IMR-90 (cell line): ENCODE measurements at regions not wholly inside any gene's neighbourhood (a gene's known extent, or its start where the extent isn't known, plus 50 kb on each side); places are given as distances from the start of the nearest gene placed in this dataset.

Experiments
- ATAC-seq: fragments of 200-7000 bp; cut with Tn5 transposase; 2 replicates; pipeline ENCODE4 v1.9.1; 2020; ENCODE audit warnings: low read depth, mild to moderate bottlenecking, moderate library complexity
- BruUV-seq: library from RNA; stranded (reverse); fragments of 400-500 nt; replicated peaks from 2 replicates; lab custom pipeline; 2021; lab: Mats Ljungman, UMichigan
- CTCF ChIA-PET: fragments of 300-600 bp; formaldehyde crosslinking; extraction: SDS; loops from one replicate; lab custom pipeline; 2021; ENCODE audit warnings: antibody characterized with exemption; lab: Yijun Ruan, JAX
- POLR2A ChIA-PET: fragments of 300-600 bp; sonication (Branson Sonifier 250); formaldehyde crosslinking; loops from one replicate; lab custom pipeline; 2022; ENCODE audit warnings: antibody characterized with exemption; ENCODE audit not compliant: unreplicated experiment; lab: Charles Lee
- DNase-seq: peaks from one replicate; pipeline ENCODE4 v3.0.0; 2013
- H2AFZ ChIP-seq: replicated peaks from 2 replicates; pipeline ENCODE3; 2013; ENCODE audit warnings: low read length, mild to moderate bottlenecking; ENCODE audit not compliant: poor library complexity
- H2AK5ac ChIP-seq: 2 replicates; pipeline ENCODE4 v1.6.1; 2013; ENCODE audit warnings: low read depth, low read length, inconsistent platforms
- H2AK9ac ChIP-seq: replicated peaks from 2 replicates; pipeline ENCODE3; 2013; ENCODE audit warnings: mild to moderate bottlenecking, low read depth, low read length, moderate library complexity; ENCODE audit not compliant: poor library complexity
- H2BK120ac ChIP-seq: 2 replicates; pipeline ENCODE4 v1.6.1; 2013; ENCODE audit warnings: low read depth, low read length, inconsistent platforms
- H2BK15ac ChIP-seq: 3 replicates; pipeline ENCODE4 v1.6.1; 2013; ENCODE audit warnings: low read depth, low read length, inconsistent platforms
- H2BK20ac ChIP-seq: 2 replicates; pipeline ENCODE4 v1.6.1; 2013; ENCODE audit warnings: low read depth, mild to moderate bottlenecking, inconsistent platforms, low read length, moderate library complexity
- H2BK5ac ChIP-seq: 2 replicates; pipeline ENCODE4 v1.6.1; 2013; ENCODE audit warnings: mild to moderate bottlenecking, low read depth, low read length, inconsistent platforms; ENCODE audit not compliant: poor library complexity, severe bottlenecking
- H3K14ac ChIP-seq: replicated peaks from 2 replicates; pipeline ENCODE4 v1.6.1; 2013; ENCODE audit warnings: low read depth, low read length, inconsistent platforms
- H3K18ac ChIP-seq: 2 replicates; pipeline ENCODE4 v1.6.1; 2013; ENCODE audit warnings: low read depth, low read length, control low read depth
- H3K23ac ChIP-seq: 2 replicates; pipeline ENCODE4 v1.6.1; 2013; ENCODE audit warnings: low read depth, low read length, inconsistent platforms
- H3K27ac ChIP-seq: 2 replicates; pipeline ENCODE4 v1.5.1; 2013; ENCODE audit warnings: mild to moderate bottlenecking, control low read depth, low read length; ENCODE audit not compliant: insufficient read depth
- H3K27me3 ChIP-seq: 2 replicates; pipeline ENCODE4 v1.6.1; 2013; ENCODE audit warnings: low read length; ENCODE audit not compliant: control insufficient read depth, insufficient read depth
- H3K36me3 ChIP-seq: 2 replicates; pipeline ENCODE4 v1.6.1; 2013; ENCODE audit warnings: low read length, mixed read lengths; ENCODE audit not compliant: control insufficient read depth, insufficient read depth
- H3K4ac ChIP-seq: 2 replicates; pipeline ENCODE4 v1.6.1; 2013; ENCODE audit warnings: low read depth, low read length, inconsistent platforms
- H3K4me1 ChIP-seq: 2 replicates; pipeline ENCODE4 v1.6.1; 2013; ENCODE audit warnings: low read length, mixed read lengths; ENCODE audit not compliant: control insufficient read depth, insufficient read depth
- H3K4me2 ChIP-seq: 2 replicates; pipeline ENCODE4 v1.6.1; 2013; ENCODE audit warnings: low read depth, mild to moderate bottlenecking, control low read depth, low read length, moderate library complexity
- H3K4me3 ChIP-seq: 2 replicates; pipeline ENCODE4 v1.5.1; 2013; ENCODE audit warnings: low read depth, mild to moderate bottlenecking, control low read depth, low read length, moderate library complexity; ENCODE audit not compliant: insufficient read depth
- H3K56ac ChIP-seq: 2 replicates; pipeline ENCODE4 v1.6.1; 2013; ENCODE audit warnings: low read length, inconsistent platforms; ENCODE audit not compliant: insufficient read depth; ENCODE audit errors: extremely low read depth
- H3K79me1 ChIP-seq, 2 experiments: 2 replicates each; pipeline ENCODE4 v1.6.1; 2013; ENCODE audit warnings: low read length in 2 of 2, inconsistent platforms in 1 of 2, low read depth in 1 of 2
- H3K9ac ChIP-seq: 2 replicates; pipeline ENCODE4 v1.6.1; 2013; ENCODE audit warnings: low read depth, low read length, control low read depth
- H3K9me1 ChIP-seq: 2 replicates; pipeline ENCODE4 v1.6.1; 2013; ENCODE audit warnings: low read length, inconsistent platforms; ENCODE audit not compliant: insufficient read depth
- H3K9me3 ChIP-seq: 2 replicates; pipeline ENCODE4 v1.6.1; 2013; ENCODE audit warnings: low read length; ENCODE audit not compliant: control insufficient read depth, insufficient read depth
- H4K20me1 ChIP-seq: 2 replicates; pipeline ENCODE4 v1.6.1; 2013; ENCODE audit warnings: low read length, inconsistent platforms; ENCODE audit not compliant: insufficient read depth
- H4K5ac ChIP-seq: 2 replicates; pipeline ENCODE4 v1.6.1; 2013; ENCODE audit warnings: mild to moderate bottlenecking, low read depth, low read length, control low read depth
- H4K8ac ChIP-seq, 2 experiments: 2 replicates each; pipeline ENCODE4 v1.6.1; 2013; ENCODE audit warnings: low read depth in 2 of 2, low read length in 2 of 2, control low read depth in 1 of 2, inconsistent platforms in 1 of 2
- H4K91ac ChIP-seq: 2 replicates; pipeline ENCODE4 v1.6.1; 2013; ENCODE audit warnings: low read depth, low read length, inconsistent platforms; ENCODE audit not compliant: insufficient read depth
- BHLHE40 ChIP-seq: fragments of 150-350 bp; IDR thresholded peaks from 2 replicates; pipeline ENCODE4 v1.6.1; 2016; ENCODE audit warnings: mild to moderate bottlenecking, low read depth, low read length
- CEBPB ChIP-seq: IDR thresholded peaks from 2 replicates; pipeline ENCODE4 v1.6.1; 2012; ENCODE audit warnings: low read depth, low read length, improper control_type of control experiment
- CHD1 ChIP-seq: IDR thresholded peaks from 2 replicates; pipeline ENCODE4 v1.6.1; 2012; ENCODE audit warnings: low read depth, low read length, improper control_type of control experiment
- FOS ChIP-seq: fragments of 150-350 bp; IDR thresholded peaks from 2 replicates; pipeline ENCODE4 v1.6.1; 2016; ENCODE audit warnings: low read depth, low read length
- MAFK ChIP-seq: IDR thresholded peaks from 2 replicates; pipeline ENCODE4 v1.6.1; 2012; ENCODE audit warnings: low read depth, low read length, improper control_type of control experiment
- MAZ ChIP-seq: IDR thresholded peaks from 2 replicates; pipeline ENCODE4 v1.6.1; 2012; ENCODE audit warnings: low read depth, mild to moderate bottlenecking, low read length, improper control_type of control experiment, moderate library complexity, borderline replicate concordance
- MXI1 ChIP-seq: IDR thresholded peaks from 2 replicates; pipeline ENCODE4 v1.6.1; 2012; ENCODE audit warnings: low read depth, mild to moderate bottlenecking, low read length, moderate library complexity, borderline replicate concordance
- NFE2L2 ChIP-seq: fragments of 150-350 bp; IDR thresholded peaks from 2 replicates; pipeline ENCODE4 v1.6.1; 2016; ENCODE audit warnings: low read depth, mild to moderate bottlenecking, low read length
- POLR2A ChIP-seq: IDR thresholded peaks from 2 replicates; pipeline ENCODE4 v1.6.1; 2012; ENCODE audit warnings: mild to moderate bottlenecking, low read depth, low read length
- RAD21 ChIP-seq: IDR thresholded peaks from 2 replicates; pipeline ENCODE4 v1.6.1; 2012; ENCODE audit warnings: low read length, improper control_type of control experiment
- RCOR1 ChIP-seq: IDR thresholded peaks from 2 replicates; pipeline ENCODE4 v1.6.1; 2012; ENCODE audit warnings: mild to moderate bottlenecking, low read length, improper control_type of control experiment; ENCODE audit not compliant: insufficient replicate concordance
- RFX5 ChIP-seq: IDR thresholded peaks from 2 replicates; pipeline ENCODE4 v1.8.0; 2012; ENCODE audit warnings: low read depth, mild to moderate bottlenecking, low read length, moderate library complexity
- SMC3 ChIP-seq: fragments of 150-350 bp; IDR thresholded peaks from 2 replicates; pipeline ENCODE4 v1.6.1; 2016; ENCODE audit warnings: low read depth, mild to moderate bottlenecking, antibody characterized with exemption, low read length, moderate library complexity
- WGBS, 2 experiments: methylation state at CpG; one replicate each; pipeline versions ENCODE4 v1.1.5 to v1.1.7; 2013; ENCODE audit warnings: missing lambda C conversion rate in 2 of 2; ENCODE audit not compliant: insufficient read length in 1 of 2; ENCODE audit errors: extremely low coverage in 2 of 2; 5-methylcytosine and 5-hydroxymethylcytosine counted together
- dilution Hi-C: fragments of 300-500 bp; cut with HindIII; formaldehyde crosslinking; loops from one replicate; pipeline ENCODE4 v1.14.3; 2018; ENCODE audit warnings: low sequenced_read_pairs; ENCODE audit not compliant: unreplicated experiment
- in situ Hi-C: fragments of 300-500 bp; cut with MboI; formaldehyde crosslinking; loops from 3 replicates; pipeline ENCODE4 v1.14.3; 2019; ENCODE audit warnings: low sequenced_read_pairs, inconsistent platforms, mixed read lengths
- intact Hi-C: fragments of 100-400 bp; cut with micrococcal nuclease; formaldehyde crosslinking; loops from 2 replicates; pipeline ENCODE4 v1.10.0; 2022
- TF ChIP-seq, protein P1 (sequence below): fragments of 150-350 bp; IDR thresholded peaks from 2 replicates; pipeline ENCODE4 v1.6.1; 2016; ENCODE audit warnings: low read depth, mild to moderate bottlenecking, low read length, moderate library complexity, borderline replicate concordance
- TF ChIP-seq, protein P2 (sequence below): fragments of 150-350 bp; IDR thresholded peaks from 2 replicates; pipeline ENCODE4 v1.6.1; 2017; ENCODE audit warnings: mild to moderate bottlenecking, antibody characterized with exemption, low read length, low read depth
- TF ChIP-seq, protein P3 (sequence below): conservative IDR thresholded peaks from 2 replicates; pipeline ENCODE4 v1.5.1; 2012; ENCODE audit warnings: mild to moderate bottlenecking, low read depth, low read length, improper control_type of control experiment

DNA sequence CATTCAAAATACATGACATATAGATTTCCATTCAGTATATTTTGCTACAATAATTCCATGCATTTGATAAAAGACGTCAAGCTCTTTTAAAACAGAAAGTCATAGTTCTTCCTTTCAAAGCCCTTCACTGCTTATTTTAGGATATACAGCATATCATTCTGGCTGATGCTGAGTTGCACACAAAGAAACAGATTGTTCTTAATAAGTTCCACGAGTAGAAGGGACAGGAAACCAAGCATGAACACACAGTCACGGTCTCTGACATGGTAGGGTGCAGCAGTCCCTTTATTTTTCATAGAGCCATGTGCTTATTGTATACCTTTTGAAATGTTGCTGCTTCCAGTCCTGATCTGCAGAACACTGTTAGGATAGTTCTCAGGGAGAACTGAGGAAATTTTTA lies 85.4 kb downstream of the MAGEB10 start:
- Histone ChIP-seq H2BK5ac (no peak overlapping the region), H4K20me1 (no peaks in the 10 kb centered on the region), H3K9ac (no peak overlapping the region), H3K56ac (no peak overlapping the region), H3K27ac (no peak overlapping the region), H3K79me1 (no peaks in the 10 kb centered on the region), H4K8ac (no peak overlapping the region), H3K18ac (no peak overlapping the region), H3K4ac (no peak overlapping the region), H2BK120ac (no peak overlapping the region), H4K91ac (no peak overlapping the region), H2BK15ac (no peak overlapping the region), H2AK5ac (no peak overlapping the region), H3K36me3 (no peaks in the 10 kb centered on the region), H3K4me1 (no peaks in the 10 kb centered on the region), H2AFZ (no peak overlapping the region), H3K4me3 (no peak overlapping the region), H3K4me2 (no peak overlapping the region), H3K27me3 (no peaks in the 10 kb centered on the region), H2AK9ac (no peak overlapping the region), H3K23ac (no peak overlapping the region), H3K9me3 (no peaks in the 10 kb centered on the region), H3K14ac (no peak overlapping the region), H3K9me1 (no peaks in the 10 kb centered on the region), H4K5ac (no peak overlapping the region), H2BK20ac (no peak overlapping the region)
- WGBS, 2 experiments: 60% methylated on average over 1 of the region's 3 CpGs; no CpG with 5 or more reads in 1 of the 2 experiments
- DNase-seq (no peak), ATAC-seq (no peak)
- in situ Hi-C loops (no loop called here), dilution Hi-C loops (no loop called here), intact Hi-C loops (no loop called here)
- CTCF ChIA-PET: interaction anchor here (0.6 kb wide), 1 partner anchor 1468 kb away, joined by 3 read pairs; no protein-coding TSS in a partner anchor
- BruUV-seq: no TSS peak
- TF ChIP-seq, protein P1, sequence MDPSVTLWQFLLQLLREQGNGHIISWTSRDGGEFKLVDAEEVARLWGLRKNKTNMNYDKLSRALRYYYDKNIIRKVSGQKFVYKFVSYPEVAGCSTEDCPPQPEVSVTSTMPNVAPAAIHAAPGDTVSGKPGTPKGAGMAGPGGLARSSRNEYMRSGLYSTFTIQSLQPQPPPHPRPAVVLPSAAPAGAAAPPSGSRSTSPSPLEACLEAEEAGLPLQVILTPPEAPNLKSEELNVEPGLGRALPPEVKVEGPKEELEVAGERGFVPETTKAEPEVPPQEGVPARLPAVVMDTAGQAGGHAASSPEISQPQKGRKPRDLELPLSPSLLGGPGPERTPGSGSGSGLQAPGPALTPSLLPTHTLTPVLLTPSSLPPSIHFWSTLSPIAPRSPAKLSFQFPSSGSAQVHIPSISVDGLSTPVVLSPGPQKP: no peak
- TF ChIP-seq CEBPB: no peak
- TF ChIP-seq BHLHE40: no peak
- no peak for TF ChIP-seq POLR2A
- TF ChIP-seq RCOR1: no peak
- TF ChIP-seq RFX5: no peak
- TF ChIP-seq CHD1: no peak
- no peak for TF ChIP-seq MAZ
- no peak for TF ChIP-seq FOS
- TF ChIP-seq, protein P2, sequence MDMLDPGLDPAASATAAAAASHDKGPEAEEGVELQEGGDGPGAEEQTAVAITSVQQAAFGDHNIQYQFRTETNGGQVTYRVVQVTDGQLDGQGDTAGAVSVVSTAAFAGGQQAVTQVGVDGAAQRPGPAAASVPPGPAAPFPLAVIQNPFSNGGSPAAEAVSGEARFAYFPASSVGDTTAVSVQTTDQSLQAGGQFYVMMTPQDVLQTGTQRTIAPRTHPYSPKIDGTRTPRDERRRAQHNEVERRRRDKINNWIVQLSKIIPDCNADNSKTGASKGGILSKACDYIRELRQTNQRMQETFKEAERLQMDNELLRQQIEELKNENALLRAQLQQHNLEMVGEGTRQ: no peak
- TF ChIP-seq, protein P3, sequence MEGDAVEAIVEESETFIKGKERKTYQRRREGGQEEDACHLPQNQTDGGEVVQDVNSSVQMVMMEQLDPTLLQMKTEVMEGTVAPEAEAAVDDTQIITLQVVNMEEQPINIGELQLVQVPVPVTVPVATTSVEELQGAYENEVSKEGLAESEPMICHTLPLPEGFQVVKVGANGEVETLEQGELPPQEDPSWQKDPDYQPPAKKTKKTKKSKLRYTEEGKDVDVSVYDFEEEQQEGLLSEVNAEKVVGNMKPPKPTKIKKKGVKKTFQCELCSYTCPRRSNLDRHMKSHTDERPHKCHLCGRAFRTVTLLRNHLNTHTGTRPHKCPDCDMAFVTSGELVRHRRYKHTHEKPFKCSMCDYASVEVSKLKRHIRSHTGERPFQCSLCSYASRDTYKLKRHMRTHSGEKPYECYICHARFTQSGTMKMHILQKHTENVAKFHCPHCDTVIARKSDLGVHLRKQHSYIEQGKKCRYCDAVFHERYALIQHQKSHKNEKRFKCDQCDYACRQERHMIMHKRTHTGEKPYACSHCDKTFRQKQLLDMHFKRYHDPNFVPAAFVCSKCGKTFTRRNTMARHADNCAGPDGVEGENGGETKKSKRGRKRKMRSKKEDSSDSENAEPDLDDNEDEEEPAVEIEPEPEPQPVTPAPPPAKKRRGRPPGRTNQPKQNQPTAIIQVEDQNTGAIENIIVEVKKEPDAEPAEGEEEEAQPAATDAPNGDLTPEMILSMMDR: no peak
- no peak for TF ChIP-seq RAD21
- no peak for TF ChIP-seq MAFK
- no peak for TF ChIP-seq NFE2L2
- no peak for TF ChIP-seq MXI1
- TF ChIP-seq SMC3: no peak
- POLR2A ChIA-PET: no interaction called here
